H1 (cell line): ENCODE measurements at regions not wholly inside any gene's neighbourhood (a gene's known extent, or its start where the extent isn't known, plus 50 kb on each side); places are given as distances from the start of the nearest gene placed in this dataset.

Experiments used
- CTCF ChIA-PET: fragments of 300-600 bp; sonication (Branson Sonifier 250); formaldehyde crosslinking; loops from one replicate; lab custom pipeline; 2021; ENCODE audit not compliant: partially characterized antibody; lab: Charles Lee
- POLR2A ChIA-PET: fragments of 300-600 bp; sonication (Branson Sonifier 250); formaldehyde crosslinking; loops from one replicate; lab custom pipeline; 2021; ENCODE audit warnings: inconsistent platforms; ENCODE audit not compliant: partially characterized antibody; lab: Charles Lee
- DNase-seq, 2 experiments: peaks; one replicate each; pipeline versions ENCODE4 v3.0.0 to v3.0.0-alpha.2; 2010 to 2022; ENCODE audit warnings: low spot score in 2 of 2, low read depth in 1 of 2, mixed read lengths in 1 of 2
- FAIRE-seq: peaks from 2 replicates; lab custom pipeline; 2011; peaks lifted over from hg19 to GRCh38; lab: Jason Lieb, UNC
- H2AFZ ChIP-seq: 2 replicates; pipeline ENCODE4 v1.8.1; 2012; ENCODE audit warnings: low read length, inconsistent platforms
- H2AK5ac ChIP-seq: 2 replicates; pipeline ENCODE4 v1.6.1; 2013; ENCODE audit warnings: low read depth, low read length
- H2BK120ac ChIP-seq: replicated peaks from 2 replicates; pipeline ENCODE3; 2013; ENCODE audit warnings: low read depth, low read length, inconsistent platforms
- H2BK12ac ChIP-seq: 2 replicates; pipeline ENCODE4 v1.6.1; 2013; ENCODE audit warnings: low read depth, low read length
- H2BK15ac ChIP-seq: 2 replicates; pipeline ENCODE4 v1.6.1; 2013; ENCODE audit warnings: low read length
- H2BK20ac ChIP-seq: 2 replicates; pipeline ENCODE4 v1.6.1; 2013; ENCODE audit warnings: low read length
- H2BK5ac ChIP-seq: 2 replicates; pipeline ENCODE4 v1.6.1; 2013; ENCODE audit warnings: low read depth, low read length
- H3K14ac ChIP-seq: 2 replicates; pipeline ENCODE4 v1.6.1; 2013; ENCODE audit warnings: inconsistent platforms; ENCODE audit not compliant: insufficient read length
- H3K18ac ChIP-seq: 2 replicates; pipeline ENCODE4 v1.6.1; 2013; ENCODE audit warnings: low read length; ENCODE audit errors: extremely low read depth
- H3K23ac ChIP-seq: 2 replicates; pipeline ENCODE4 v1.6.1; 2013; ENCODE audit warnings: inconsistent platforms; ENCODE audit not compliant: insufficient read length
- H3K23me2 ChIP-seq: 2 replicates; pipeline ENCODE4 v1.6.1; 2013; ENCODE audit warnings: low read depth, low read length
- H3K27ac ChIP-seq: 2 replicates; pipeline ENCODE4 v1.6.1; 2011; ENCODE audit warnings: low read depth, low read length, inconsistent platforms
- H3K27me3 ChIP-seq, 4 experiments: replicated peaks in 1 of 4; 1 replicate in 1 of 4; 2 replicates in 3 of 4; pipeline versions ENCODE4 v1.6.1 to v1.8.1; 2011 to 2013; ENCODE audit warnings: low read length in 3 of 4, mild to moderate bottlenecking in 3 of 4, inconsistent platforms in 2 of 4, mixed read lengths in 2 of 4, moderate library complexity in 1 of 4; ENCODE audit not compliant: control insufficient read depth in 3 of 4, insufficient read depth in 3 of 4; ENCODE audit errors: extremely low read depth in 1 of 4
- H3K36me3 ChIP-seq, 4 experiments: 2 replicates each; pipeline versions ENCODE4 v1.6.1 to v1.8.1; 2011 to 2013; ENCODE audit warnings: mild to moderate bottlenecking in 4 of 4, low read length in 3 of 4, moderate library complexity in 2 of 4, control low read depth in 1 of 4, inconsistent platforms in 1 of 4; ENCODE audit not compliant: insufficient read depth in 4 of 4, control insufficient read depth in 2 of 4
- H3K4ac ChIP-seq: replicated peaks from 2 replicates; pipeline ENCODE3; 2013; ENCODE audit warnings: low read length, low read depth, mixed read lengths, inconsistent platforms; ENCODE audit not compliant: insufficient read length
- H3K4me1 ChIP-seq, 4 experiments: replicated peaks in 1 of 4; 1 replicate in 1 of 4; 2 replicates in 3 of 4; pipeline versions ENCODE4 v1.6.1 to v1.8.1; 2011 to 2013; ENCODE audit warnings: low read length in 3 of 4, inconsistent platforms in 2 of 4, mixed read lengths in 1 of 4; ENCODE audit not compliant: insufficient read depth in 4 of 4, control insufficient read depth in 3 of 4
- H3K4me2 ChIP-seq, 2 experiments: 2 replicates each; pipeline versions ENCODE4 v1.6.1 to v1.8.1; 2011 to 2013; ENCODE audit warnings: low read depth in 2 of 2, low read length in 2 of 2, control low read depth in 1 of 2, inconsistent platforms in 1 of 2, mild to moderate bottlenecking in 1 of 2; ENCODE audit not compliant: insufficient read depth in 1 of 2
- H3K4me3 ChIP-seq, 4 experiments: fragments of 200-600, 300-600 bp in 1 of 4; sonication (generic), shearing (Covaris generic), sonication (Bioruptor Twin) in 1 of 4; 2 replicates each; pipeline versions ENCODE4 v1.5.1 to v1.8.1; 2011 to 2016; ENCODE audit warnings: low read length in 4 of 4, low read depth in 3 of 4, control low read depth in 2 of 4, inconsistent platforms in 2 of 4, mild to moderate bottlenecking in 2 of 4, mixed read lengths in 1 of 4, moderate library complexity in 1 of 4; ENCODE audit not compliant: insufficient read depth in 2 of 4; ENCODE audit errors: extremely low read depth in 1 of 4
- H3K56ac ChIP-seq: replicated peaks from 2 replicates; pipeline ENCODE3; 2013; ENCODE audit warnings: low read depth, mild to moderate bottlenecking, mixed read lengths, low read length, inconsistent platforms; ENCODE audit not compliant: insufficient read length
- H3K79me1 ChIP-seq: 2 replicates; pipeline ENCODE4 v1.6.1; 2013; ENCODE audit warnings: low read depth, low read length, control low read depth
- H3K79me2 ChIP-seq, 2 experiments: 2 replicates each; pipeline versions ENCODE4 v1.6.1 to v1.8.1; 2012 to 2013; ENCODE audit warnings: low read length in 2 of 2, mild to moderate bottlenecking in 2 of 2, inconsistent platforms in 1 of 2; ENCODE audit not compliant: insufficient read depth in 2 of 2, control insufficient read depth in 1 of 2
- H3K9ac ChIP-seq, 4 experiments: replicated peaks in 1 of 4; 1 replicate in 1 of 4; 2 replicates in 3 of 4; pipeline versions ENCODE4 v1.6.1 to v1.8.1; 2011 to 2013; ENCODE audit warnings: low read depth in 3 of 4, low read length in 3 of 4, control low read depth in 2 of 4, mild to moderate bottlenecking in 2 of 4, moderate library complexity in 2 of 4, inconsistent platforms in 1 of 4; ENCODE audit errors: extremely low read depth in 1 of 4
- H3K9me3 ChIP-seq, 2 experiments: 2 replicates each; pipeline versions ENCODE4 v1.6.1 to v1.8.1; 2012 to 2013; ENCODE audit warnings: mild to moderate bottlenecking in 2 of 2, moderate library complexity in 2 of 2, control low read depth in 1 of 2, inconsistent platforms in 1 of 2, low read depth in 1 of 2, low read length in 1 of 2, mixed read lengths in 1 of 2; ENCODE audit not compliant: insufficient read depth in 2 of 2
- H4K20me1 ChIP-seq, 2 experiments: replicated peaks in 1 of 2; 2 replicates each; pipeline versions ENCODE3 to v1.8.1; 2011 to 2013; ENCODE audit warnings: inconsistent platforms in 2 of 2, low read length in 2 of 2, mild to moderate bottlenecking in 1 of 2; ENCODE audit not compliant: insufficient read depth in 2 of 2, control insufficient read depth in 1 of 2
- H4K5ac ChIP-seq: 2 replicates; pipeline ENCODE4 v1.6.1; 2013; ENCODE audit warnings: low read length, low read depth, mixed read lengths, inconsistent platforms; ENCODE audit not compliant: insufficient read length
- H4K8ac ChIP-seq: 2 replicates; pipeline ENCODE4 v1.8.0; 2013; ENCODE audit warnings: mild to moderate bottlenecking, moderate library complexity, low read length, inconsistent platforms; ENCODE audit not compliant: insufficient read depth; ENCODE audit errors: extremely low read depth
- H4K91ac ChIP-seq: replicated peaks from 2 replicates; pipeline ENCODE3; 2013; ENCODE audit warnings: low read length, mixed read lengths, inconsistent platforms; ENCODE audit not compliant: insufficient read length
- ASH2L ChIP-seq: fragments of 200-600, 300-600 bp; sonication (generic); IDR thresholded peaks from one replicate; pipeline ENCODE4 v1.7.1; 2017; ENCODE audit warnings: low read length
- CHD2 ChIP-seq: IDR thresholded peaks from 2 replicates; pipeline ENCODE4 v1.6.1; 2012; ENCODE audit warnings: low read length, improper control_type of control experiment
- CTBP2 ChIP-seq: IDR thresholded peaks from 2 replicates; pipeline ENCODE4 v1.7.0; 2011; ENCODE audit warnings: borderline replicate concordance, mild to moderate bottlenecking, moderate library complexity, mixed read lengths, low read length; ENCODE audit not compliant: insufficient read depth, insufficient read length
- EGR1 ChIP-seq: IDR thresholded peaks from 2 replicates; pipeline ENCODE4 v1.6.1; 2011; ENCODE audit warnings: low read depth, low read length, borderline replicate concordance
- KDM1A ChIP-seq: fragments of 200-600, 300-600 bp; sonication (generic); IDR thresholded peaks from 2 replicates; pipeline ENCODE4 v1.7.1; 2016; ENCODE audit warnings: mild to moderate bottlenecking, low read length, borderline replicate concordance
- MAFK ChIP-seq: IDR thresholded peaks from 2 replicates; pipeline ENCODE4 v1.6.1; 2012; ENCODE audit warnings: low read depth, mild to moderate bottlenecking, improper control_type of control experiment, low read length
- PHF8 ChIP-seq: fragments of 200-600 bp; sonication (generic); conservative IDR thresholded peaks from 2 replicates; pipeline ENCODE4 v1.7.1; 2012; ENCODE audit warnings: low read depth, mild to moderate bottlenecking, inconsistent platforms, low read length, moderate library complexity
- POU5F1 ChIP-seq: IDR thresholded peaks from 2 replicates; pipeline ENCODE4 v1.6.1; 2011; ENCODE audit warnings: low read depth, mild to moderate bottlenecking, low read length, moderate library complexity
- RFX5 ChIP-seq: IDR thresholded peaks from 2 replicates; pipeline ENCODE4 v1.6.1; 2011; ENCODE audit warnings: low read depth, low read length, improper control_type of control experiment, borderline replicate concordance
- SIX5 ChIP-seq: IDR thresholded peaks from 2 replicates; pipeline ENCODE4 v1.6.1; 2011; ENCODE audit warnings: mild to moderate bottlenecking, low read depth, low read length
- SRF ChIP-seq: IDR thresholded peaks from 2 replicates; pipeline ENCODE4 v1.6.1; 2011; ENCODE audit warnings: mild to moderate bottlenecking, low read depth, low read length, moderate library complexity
- SUZ12 ChIP-seq: fragments of 200-600 bp; sonication (generic); IDR thresholded peaks from 2 replicates; pipeline ENCODE4 v1.6.1; 2012; ENCODE audit warnings: mild to moderate bottlenecking, inconsistent platforms, low read length, moderate library complexity, mixed read lengths
- TEAD4 ChIP-seq: IDR thresholded peaks from 2 replicates; pipeline ENCODE4 v1.6.1; 2012; ENCODE audit warnings: low read depth, low read length, inconsistent platforms, mixed read lengths
- YY1 ChIP-seq: IDR thresholded peaks from 2 replicates; pipeline ENCODE4 v1.6.1; 2011; ENCODE audit warnings: low read depth, mild to moderate bottlenecking, low read length

- Histone ChIP-seq H3K27ac (no peak overlapping the region), H4K5ac (no peak overlapping the region), H3K36me3 (no peaks in the 10 kb centered on the region), H2BK20ac (no peak overlapping the region), H4K20me1 (no peaks in the 10 kb centered on the region), H3K4me3 (no peak overlapping the region), H3K23me2 (no peaks in the 10 kb centered on the region), H3K14ac (no peak overlapping the region), H4K91ac (no peak overlapping the region), H3K4me2 (no peak overlapping the region), H3K79me2 (no peaks in the 10 kb centered on the region), H3K18ac (no peak overlapping the region), H3K79me1 (no peaks in the 10 kb centered on the region), H3K4me1 (no peaks in the 10 kb centered on the region), H4K8ac (no peak overlapping the region), H2BK12ac (no peak overlapping the region), H3K23ac (no peak overlapping the region), H2AK5ac (no peak overlapping the region), H2BK120ac (no peak overlapping the region), H2BK5ac (no peak overlapping the region), H2BK15ac (no peak overlapping the region), H3K56ac (no peak overlapping the region), H3K4ac (no peak overlapping the region), H3K27me3 (no peaks in the 10 kb centered on the region), H3K9me3 (peaks cover 8 to 68% of the 10 kb centered on the region in 2 experiments; a peak in 3 of 4 replicates), H2AFZ (no peak overlapping the region), H3K9ac (no peak overlapping the region)
- POLR2A ChIA-PET: no interaction called here
- FAIRE-seq (no peak), DNase-seq (no peak)
- TF ChIP-seq PHF8 (no peak), RFX5 (no peak), KDM1A (no peak), POU5F1 (no peak), CHD2 (no peak), MAFK (no peak), EGR1 (no peak), CTBP2 (no peak), SRF (no peak), TEAD4 (no peak), YY1 (no peak), SIX5 (no peak), SUZ12 (no peak), ASH2L (no peak)
- CTCF ChIA-PET: no interaction called here
These were observed 789.3 kb upstream of the TSPY4 start for GRCh38 chrY:8547931-8548330.
